Stimulated activated naive B cell treated with anti-CD40 and anti-IgM and Interleukin-4, amounts not matched to agents 10 μg/mL and 1 μg/mL and 100 μg/mL, for 72 hours (primary cell): ENCODE measurements at regions not wholly inside any gene's neighbourhood (a gene's known extent, or its start where the extent isn't known, plus 50 kb on each side); places are given as distances from the start of the nearest gene placed in this dataset.
A peak's percentile ranks its signal among the peaks of the same experiment; 100 is the strongest.

ENCODE experiments used
- ATAC-seq, 2 donors: fragments of 150-1000 bp; cut with Tn5 transposase; replicated peaks; 2 replicates each; pipeline ENCODE4 v1.10.0; 2021; ENCODE audit warnings: moderate library complexity in 1 of 2
- DNase-seq: peaks from one replicate; pipeline ENCODE4 v3.0.0; 2021
- H3K27ac Mint-ChIP-seq: one replicate; pipeline ENCODE4 v1.8.0; 2022; ENCODE audit warnings: mild to moderate bottlenecking, mixed read lengths
- H3K27me3 Mint-ChIP-seq, 2 donors: one replicate each; pipeline ENCODE4 v1.8.0; 2022; ENCODE audit warnings: mixed read lengths in 2 of 2
- H3K36me3 Mint-ChIP-seq, 2 donors: one replicate each; pipeline ENCODE4 v1.8.0; 2022; ENCODE audit warnings: mixed read lengths in 2 of 2, mild to moderate bottlenecking in 1 of 2
- H3K4me1 Mint-ChIP-seq, 2 donors: one replicate each; pipeline ENCODE4 v1.8.0; 2022; ENCODE audit warnings: mixed read lengths in 2 of 2, mild to moderate bottlenecking in 1 of 2
- H3K4me3 Mint-ChIP-seq, 2 donors: one replicate each; pipeline ENCODE4 v1.8.0; 2022; ENCODE audit warnings: mild to moderate bottlenecking in 2 of 2, mixed read lengths in 2 of 2, moderate library complexity in 1 of 2
- H3K9me3 Mint-ChIP-seq, 2 donors: one replicate each; pipeline ENCODE4 v1.8.0; 2022; ENCODE audit warnings: mixed read lengths in 2 of 2, mild to moderate bottlenecking in 1 of 2

DNA sequence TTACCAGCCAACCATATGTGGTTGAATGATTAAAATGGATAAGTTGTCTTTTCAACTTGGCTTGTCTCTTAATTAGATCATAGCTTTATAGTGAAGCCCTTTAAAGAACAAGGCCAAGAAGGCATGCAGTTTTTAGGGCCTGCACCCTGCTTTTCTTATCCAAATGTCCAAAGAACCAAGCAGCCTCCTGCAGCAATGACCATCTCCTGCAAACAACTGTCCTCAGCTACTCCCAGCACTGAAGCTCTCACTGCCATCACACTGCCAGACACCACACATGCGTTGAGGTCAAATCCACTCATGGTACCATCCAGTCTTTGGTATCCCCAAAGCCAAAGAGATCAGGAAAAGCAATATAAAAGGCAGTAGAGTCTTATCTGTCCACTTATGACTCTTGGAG, 210.3 kb downstream of the ACTR3B start:
- Mint-ChIP-seq H3K27ac (no peak overlapping the region), H3K9me3 (peaks cover 6 to 9% of the 10 kb centered on the region in 2 donors), H3K4me1 (no peaks in the 10 kb centered on the region), H3K4me3 (no peak overlapping the region), H3K36me3 (peaks cover 0 to 2% of the 10 kb centered on the region in 2 donors), H3K27me3 (peaks cover 0 to 10% of the 10 kb centered on the region in 2 donors)
- no peak for ATAC-seq
- no peak for DNase-seq

GRCh38 chr7:152970481-152970880, 210.9 kb downstream of the ACTR3B start:
- no peak for DNase-seq
- Mint-ChIP-seq H3K27me3 (peaks cover 0 to 10% of the 10 kb centered on the region in 2 donors), H3K27ac (no peak overlapping the region), H3K36me3 (peaks cover 0 to 2% of the 10 kb centered on the region in 2 donors), H3K4me1 (no peaks in the 10 kb centered on the region), H3K4me3 (no peak overlapping the region), H3K9me3 (peaks cover 6 to 9% of the 10 kb centered on the region in 2 donors)
- ATAC-seq = no peak

GRCh38 chr7:152974577-152974976, 215.0 kb downstream of the ACTR3B start:
- H3K9me3 Mint-ChIP-seq = peaks cover 5 to 9% of the 10 kb centered on the region in 2 donors

DNA sequence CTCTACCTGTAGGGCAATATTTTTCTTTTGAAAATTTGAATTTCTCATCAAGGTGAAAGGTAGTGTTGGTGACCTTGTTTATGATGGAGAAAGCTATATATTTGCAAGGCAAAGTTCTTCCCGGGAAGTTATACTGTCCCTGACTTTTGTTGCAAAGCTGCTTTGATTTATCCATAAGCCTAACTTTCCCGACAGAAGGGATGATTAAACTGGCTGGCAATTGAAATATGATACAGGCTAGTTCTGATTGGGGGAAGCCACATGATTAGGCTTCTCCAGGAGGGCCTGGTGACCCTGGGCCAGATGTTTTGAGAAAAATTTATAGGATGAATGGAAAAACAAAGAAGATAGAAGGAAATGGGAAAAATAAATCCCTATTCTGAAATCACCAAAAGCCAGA, 215.5 kb downstream of the ACTR3B start:
- Mint-ChIP-seq H3K4me1 (no peaks in the 10 kb centered on the region), H3K27me3 (peaks cover 0 to 10% of the 10 kb centered on the region in 2 donors), H3K9me3 (peaks cover 5 to 9% of the 10 kb centered on the region in 2 donors), H3K27ac (no peak overlapping the region), H3K4me3 (no peak overlapping the region), H3K36me3 (peaks cover 0 to 2% of the 10 kb centered on the region in 2 donors)
- no peak for ATAC-seq
- DNase-seq = no peak

More at GRCh38 chr7:152974577-152974976, 215.0 kb downstream of the ACTR3B start:
- no peaks in the 10 kb centered on the region for H3K4me1 Mint-ChIP-seq
- peaks cover 0 to 2% of the 10 kb centered on the region in 2 donors for H3K36me3 Mint-ChIP-seq
- H3K27me3 Mint-ChIP-seq = peaks cover 0 to 10% of the 10 kb centered on the region in 2 donors
- DNase-seq = no peak
- no peak overlapping the region for H3K27ac Mint-ChIP-seq
- no peak overlapping the region for H3K4me3 Mint-ChIP-seq
- no peak for ATAC-seq

- Mint-ChIP-seq H3K4me1 (no peaks in the 10 kb centered on the region), H3K4me3 (no peak overlapping the region), H3K27ac (no peak overlapping the region), H3K36me3 (no peaks in the 10 kb centered on the region), H3K27me3 (no peaks in the 10 kb centered on the region), H3K9me3 (peaks cover 3 to 4% of the 10 kb centered on the region in 2 donors)
- DNase-seq (no peak), ATAC-seq (no peak)
Observed at GRCh38 chr7:152979376-152979775, 219.8 kb downstream of the ACTR3B start.

GRCh38 chr7:152984421-152984820, 224.9 kb downstream of the ACTR3B start:
- no peak overlapping the region for H3K4me3 Mint-ChIP-seq
- H3K36me3 Mint-ChIP-seq = no peaks in the 10 kb centered on the region
- no peaks in the 10 kb centered on the region for H3K27me3 Mint-ChIP-seq
- H3K9me3 Mint-ChIP-seq = peaks cover 0 to 1% of the 10 kb centered on the region in 2 donors
- DNase-seq (no peak), ATAC-seq (no peak)
- no peak overlapping the region for H3K27ac Mint-ChIP-seq
- H3K4me1 Mint-ChIP-seq = no peaks in the 10 kb centered on the region

DNA sequence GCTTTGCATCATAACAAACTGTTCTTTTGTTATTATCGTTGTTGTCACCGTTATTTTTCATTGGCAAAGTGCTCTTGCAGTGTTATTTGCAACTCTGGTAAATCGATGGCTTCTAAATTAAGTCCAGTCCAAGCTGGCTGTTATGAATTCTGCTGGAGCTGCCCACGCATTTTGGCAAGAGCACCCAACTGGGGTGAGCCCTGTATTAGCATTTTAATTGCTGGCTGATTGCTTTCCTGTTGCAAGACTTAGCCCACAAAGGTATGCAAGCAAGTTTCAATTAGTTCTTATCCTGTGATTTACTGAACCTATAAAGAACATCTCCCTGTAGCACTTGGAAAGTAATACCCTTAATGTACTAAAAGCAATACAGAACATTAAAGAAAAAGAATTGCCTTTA, 226.8 kb downstream of the ACTR3B start:
- Mint-ChIP-seq H3K36me3 (no peaks in the 10 kb centered on the region), H3K27ac (no peak overlapping the region), H3K4me3 (no peak overlapping the region), H3K4me1 (no peaks in the 10 kb centered on the region), H3K27me3 (no peaks in the 10 kb centered on the region), H3K9me3 (peaks cover 0 to 1% of the 10 kb centered on the region in 2 donors)
- ATAC-seq = no peak
- DNase-seq = no peak

GRCh38 chr7:152987656-152988055, 228.1 kb downstream of the ACTR3B start:
- Mint-ChIP-seq H3K4me1 (no peaks in the 10 kb centered on the region), H3K9me3 (peaks cover 0 to 1% of the 10 kb centered on the region in 2 donors), H3K4me3 (no peak overlapping the region), H3K36me3 (no peaks in the 10 kb centered on the region), H3K27ac (no peak overlapping the region), H3K27me3 (no peaks in the 10 kb centered on the region)
- no peak for DNase-seq
- no peak for ATAC-seq

GRCh38 chr7:152989889-152990380, 230.4 kb downstream of the ACTR3B start:
- Mint-ChIP-seq H3K27me3 (no peaks in the 10 kb centered on the region), H3K36me3 (no peaks in the 10 kb centered on the region), H3K27ac (peak overlapping the region; percentile 1), H3K4me1 (no peaks in the 10 kb centered on the region), H3K9me3 (peaks cover 0 to 1% of the 10 kb centered on the region in 2 donors), H3K4me3 (no peak overlapping the region)
- DNase-seq (no peak), ATAC-seq (no peak)

DNA sequence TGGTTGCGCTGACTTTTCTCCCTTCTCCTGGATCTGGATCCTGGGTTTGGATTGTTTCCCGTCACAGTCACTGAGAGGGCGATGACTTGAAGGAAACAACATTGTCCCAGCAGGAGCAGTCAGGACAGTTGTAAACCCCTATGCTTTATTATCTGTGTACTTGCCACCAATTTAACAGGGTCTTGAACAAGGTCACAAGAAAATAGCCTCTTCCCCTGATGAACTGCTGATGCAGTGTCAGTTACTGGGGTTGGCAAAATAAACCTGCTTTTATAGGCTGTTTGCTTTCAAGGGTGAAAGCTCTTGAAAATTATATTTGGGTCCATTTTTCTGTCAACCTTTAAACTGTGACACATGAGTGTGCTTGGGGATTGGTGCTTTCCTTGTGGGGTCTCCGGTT, 238.9 kb downstream of the ACTR3B start:
- peaks cover 10 to 28% of the 10 kb centered on the region in 2 donors for H3K9me3 Mint-ChIP-seq
- H3K27ac Mint-ChIP-seq = no peak overlapping the region
- no peak overlapping the region for H3K4me3 Mint-ChIP-seq

GRCh38 chr7:153002115-153002514, 242.6 kb downstream of the ACTR3B start:
- Mint-ChIP-seq H3K9me3 (peaks cover 10 to 32% of the 10 kb centered on the region in 2 donors), H3K27ac (no peak overlapping the region), H3K4me3 (no peak overlapping the region), H3K27me3 (no peaks in the 10 kb centered on the region), H3K4me1 (no peaks in the 10 kb centered on the region), H3K36me3 (no peaks in the 10 kb centered on the region)
- DNase-seq (no peak), ATAC-seq (no peak)

More for the DNA sequence above, 238.9 kb downstream of the ACTR3B start:
- ATAC-seq (no peak), DNase-seq (no peak)
- H3K27me3 Mint-ChIP-seq = no peaks in the 10 kb centered on the region
- no peaks in the 10 kb centered on the region for H3K4me1 Mint-ChIP-seq
- no peaks in the 10 kb centered on the region for H3K36me3 Mint-ChIP-seq

DNA sequence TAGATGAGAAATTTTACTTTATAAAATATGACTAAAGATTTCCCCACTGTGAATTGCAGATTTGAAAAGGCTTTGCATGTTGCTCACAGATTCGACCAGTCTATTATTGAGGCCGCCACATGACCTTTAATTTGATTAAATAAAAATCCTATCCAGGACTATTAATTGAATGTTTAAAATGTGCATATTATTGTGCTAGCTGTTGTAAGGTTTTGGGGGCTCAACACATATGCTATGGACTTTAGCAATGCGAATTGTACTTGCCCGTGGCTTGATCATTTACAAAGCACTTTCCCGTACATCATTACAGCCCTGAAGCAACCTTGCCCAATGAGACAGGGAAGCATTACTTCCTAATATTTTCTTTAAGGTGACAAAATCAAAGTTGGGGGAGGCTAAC, 243.0 kb downstream of the ACTR3B start:
- Mint-ChIP-seq H3K27ac (no peak overlapping the region), H3K4me3 (no peak overlapping the region), H3K36me3 (no peaks in the 10 kb centered on the region), H3K27me3 (no peaks in the 10 kb centered on the region), H3K4me1 (no peaks in the 10 kb centered on the region), H3K9me3 (peaks cover 10 to 32% of the 10 kb centered on the region in 2 donors)
- ATAC-seq (no peak), DNase-seq (no peak)

DNA sequence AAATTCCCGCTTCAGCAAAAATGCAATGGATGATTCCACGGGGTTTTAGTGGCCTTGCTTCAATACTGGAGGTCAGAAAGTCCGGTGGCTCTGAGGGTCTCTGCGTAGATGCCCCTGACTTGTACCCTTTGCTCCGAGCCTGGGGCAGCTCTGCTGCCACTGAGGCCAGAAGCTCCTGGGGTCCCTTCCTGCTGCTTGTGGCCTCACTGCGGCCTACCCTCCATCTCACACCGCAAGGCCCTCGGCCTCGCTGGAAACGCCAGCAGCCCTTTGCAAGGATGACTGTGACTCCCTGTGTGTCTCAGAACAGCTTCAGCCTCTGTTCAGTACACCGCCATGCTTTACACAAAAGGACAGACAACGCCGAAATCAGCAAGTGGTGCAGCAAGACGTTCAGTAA, 244.8 kb downstream of the ACTR3B start:
- Mint-ChIP-seq H3K9me3 (peaks cover 10 to 28% of the 10 kb centered on the region in 2 donors), H3K4me1 (no peaks in the 10 kb centered on the region), H3K27me3 (no peaks in the 10 kb centered on the region), H3K36me3 (no peaks in the 10 kb centered on the region), H3K27ac (no peak overlapping the region), H3K4me3 (no peak overlapping the region)
- no peak for ATAC-seq
- no peak for DNase-seq

DNA sequence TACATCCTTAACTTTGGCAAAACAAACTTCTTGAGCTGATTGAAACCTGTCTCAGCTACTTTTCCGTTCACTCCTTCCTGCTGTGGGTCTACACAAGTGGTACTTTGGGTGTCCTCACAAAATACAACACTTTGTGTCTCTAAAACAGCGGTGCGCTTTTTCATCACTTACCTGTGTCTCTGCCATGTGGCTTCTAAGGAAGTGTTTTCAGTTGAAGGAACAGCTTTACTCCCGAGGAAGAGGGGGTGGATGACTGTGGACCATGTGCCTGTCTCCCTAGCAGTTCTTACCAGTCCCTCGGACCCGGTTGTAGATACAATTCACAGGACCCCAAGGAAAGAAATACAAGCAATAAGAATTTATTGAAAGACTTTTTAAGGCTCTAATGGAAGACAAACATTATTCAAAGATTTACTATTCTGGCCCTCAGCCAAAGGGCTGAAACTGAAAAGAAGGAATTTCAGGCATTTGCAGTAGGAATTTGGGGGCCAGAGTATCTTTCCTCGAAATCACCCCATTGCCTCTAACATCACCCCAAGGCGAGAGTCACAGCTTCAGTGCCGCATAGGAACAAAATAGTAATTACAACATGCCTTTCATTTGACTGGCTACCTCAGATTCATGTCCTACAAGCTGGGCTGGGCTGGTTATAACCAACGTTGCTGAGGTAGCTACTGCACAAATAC, 246.3 kb downstream of the ACTR3B start:
- no peaks in the 10 kb centered on the region for H3K4me1 Mint-ChIP-seq
- H3K9me3 Mint-ChIP-seq = peaks cover 5 to 22% of the 10 kb centered on the region in 2 donors
- H3K36me3 Mint-ChIP-seq = no peaks in the 10 kb centered on the region
- ATAC-seq (no peak), DNase-seq (no peak)
- no peak overlapping the region for H3K4me3 Mint-ChIP-seq
- H3K27ac Mint-ChIP-seq = no peak overlapping the region
- no peaks in the 10 kb centered on the region for H3K27me3 Mint-ChIP-seq

GRCh38 chr7:153006452-153006851, 246.9 kb downstream of the ACTR3B start:
- ATAC-seq (no peak), DNase-seq (no peak)
- Mint-ChIP-seq H3K27me3 (no peaks in the 10 kb centered on the region), H3K36me3 (no peaks in the 10 kb centered on the region), H3K4me1 (no peaks in the 10 kb centered on the region), H3K9me3 (peaks cover 3 to 20% of the 10 kb centered on the region in 2 donors), H3K27ac (no peak overlapping the region), H3K4me3 (no peak overlapping the region)
